Esophagus muscularis mucosa (tissue), 3 donors: ENCODE measurements at regions not wholly inside any gene's neighbourhood (a gene's known extent, or its start where the extent isn't known, plus 50 kb on each side); places are given as distances from the start of the nearest gene placed in this dataset.

Experiments used
- POLR2A ChIP-seq: fragments of 450-650 bp; IDR thresholded peaks from one replicate; pipeline ENCODE4 v1.6.1; 2017; ENCODE audit warnings: antibody characterized with exemption, moderate library complexity, mild to moderate bottlenecking, low read depth
- POLR2AphosphoS5 ChIP-seq, 2 donors: sonication (generic); formaldehyde crosslinking; IDR thresholded peaks; one replicate each; pipeline ENCODE4 v1.6.1; 2017; ENCODE audit warnings: antibody characterized with exemption in 2 of 2
- TF ChIP-seq, protein P1 (sequence below), 3 experiments: fragments of 200-600 bp in 2 of 3; fragments of 450-650 bp in 1 of 3; sonication (generic) in 2 of 3; IDR thresholded peaks; one replicate each; pipeline ENCODE4 v1.5.1; 2017 to 2019; ENCODE audit warnings: antibody characterized with exemption in 3 of 3, mild to moderate bottlenecking in 2 of 3, moderate library complexity in 1 of 3

DNA sequence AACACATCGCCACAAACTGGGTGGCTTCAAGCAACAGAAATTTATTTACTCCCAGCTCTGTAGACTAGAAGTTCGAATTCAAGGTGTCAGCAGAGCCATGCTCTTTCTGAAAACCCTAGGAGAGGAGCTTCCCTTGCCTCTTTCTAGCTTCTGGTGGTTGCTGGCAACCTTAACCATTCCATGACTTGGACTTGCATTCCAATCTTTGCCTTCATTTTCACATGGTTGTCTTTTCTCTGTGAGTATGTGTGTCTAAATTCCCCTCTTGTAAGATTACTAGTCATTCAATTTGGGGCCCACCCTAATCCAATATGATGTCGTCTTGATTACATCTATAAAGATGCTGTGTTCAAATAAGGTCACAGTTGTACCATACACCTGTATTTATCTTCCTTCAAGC is 65.9 kb upstream of the PRKG1 start:
- TF ChIP-seq, protein P1, sequence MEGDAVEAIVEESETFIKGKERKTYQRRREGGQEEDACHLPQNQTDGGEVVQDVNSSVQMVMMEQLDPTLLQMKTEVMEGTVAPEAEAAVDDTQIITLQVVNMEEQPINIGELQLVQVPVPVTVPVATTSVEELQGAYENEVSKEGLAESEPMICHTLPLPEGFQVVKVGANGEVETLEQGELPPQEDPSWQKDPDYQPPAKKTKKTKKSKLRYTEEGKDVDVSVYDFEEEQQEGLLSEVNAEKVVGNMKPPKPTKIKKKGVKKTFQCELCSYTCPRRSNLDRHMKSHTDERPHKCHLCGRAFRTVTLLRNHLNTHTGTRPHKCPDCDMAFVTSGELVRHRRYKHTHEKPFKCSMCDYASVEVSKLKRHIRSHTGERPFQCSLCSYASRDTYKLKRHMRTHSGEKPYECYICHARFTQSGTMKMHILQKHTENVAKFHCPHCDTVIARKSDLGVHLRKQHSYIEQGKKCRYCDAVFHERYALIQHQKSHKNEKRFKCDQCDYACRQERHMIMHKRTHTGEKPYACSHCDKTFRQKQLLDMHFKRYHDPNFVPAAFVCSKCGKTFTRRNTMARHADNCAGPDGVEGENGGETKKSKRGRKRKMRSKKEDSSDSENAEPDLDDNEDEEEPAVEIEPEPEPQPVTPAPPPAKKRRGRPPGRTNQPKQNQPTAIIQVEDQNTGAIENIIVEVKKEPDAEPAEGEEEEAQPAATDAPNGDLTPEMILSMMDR (IDR thresholded peaks at IDR 0.05) = no peak
- no peak for TF ChIP-seq POLR2A
- TF ChIP-seq POLR2AphosphoS5 (IDR thresholded peaks at IDR 0.05) = no peak
